ENCODE measurements at regions not wholly inside any gene's neighbourhood (a gene's known extent, or its start where the extent isn't known, plus 50 kb on each side); places are given as distances from the start of the nearest gene placed in this dataset.

DNA sequence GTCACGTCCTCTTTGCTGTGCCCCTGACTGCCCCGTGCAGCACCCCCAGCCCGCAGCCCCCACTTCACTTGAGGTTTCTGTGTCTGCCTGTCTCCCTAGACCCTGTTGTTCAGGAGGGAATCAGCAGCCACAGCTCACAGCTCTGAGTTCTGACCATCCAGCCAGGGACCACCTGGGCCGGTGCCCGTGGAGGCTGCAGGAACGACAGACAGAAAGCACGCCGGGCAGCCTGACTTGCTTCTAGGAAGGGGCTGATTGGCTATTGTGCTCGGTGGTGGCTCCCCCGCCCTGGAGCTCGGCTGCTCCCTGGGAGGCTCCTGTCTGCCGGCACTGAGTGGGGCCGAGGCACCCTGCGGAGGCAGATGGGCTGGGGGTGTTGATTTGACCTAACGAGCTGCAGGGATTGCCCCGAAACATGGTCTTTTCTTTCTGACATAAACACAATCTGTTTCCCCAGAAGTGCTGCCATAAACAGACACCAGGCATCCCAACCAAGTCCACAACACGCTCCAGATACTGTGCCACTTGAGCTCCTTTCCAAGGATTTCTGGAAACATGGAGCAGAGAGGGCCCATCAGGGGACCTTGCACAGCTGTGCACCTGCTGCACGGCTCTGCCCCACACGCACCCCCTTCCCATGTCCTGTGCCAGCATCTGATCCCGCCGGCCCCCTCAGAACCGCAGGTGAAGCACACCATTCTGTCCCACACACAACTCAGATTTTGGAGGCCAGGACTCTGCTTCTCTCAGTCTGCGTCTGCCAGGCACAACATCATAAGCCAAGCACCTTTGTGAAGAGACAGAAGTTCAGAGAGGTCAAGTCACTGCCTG is 855.9 kb downstream of the TBC1D22A start:
- no peaks in the 10 kb centered on the region for H3K79me2 ChIP-seq (ENCODE audit: control insufficient read depth, low read length)
- no peaks in the 10 kb centered on the region for H3F3A ChIP-seq (ENCODE audit: control insufficient read depth, insufficient read depth)
- no peaks in the 10 kb centered on the region for H3K36me3 ChIP-seq (ENCODE audit: control insufficient read depth, low read length)
- no peaks in the 10 kb centered on the region for H3K9me3 ChIP-seq (ENCODE audit: control insufficient read depth, insufficient read depth, low read length)
- H3K4me1 ChIP-seq (ENCODE audit: control insufficient read depth, low read length): no peaks in the 10 kb centered on the region
- TF ChIP-seq, protein P1, sequence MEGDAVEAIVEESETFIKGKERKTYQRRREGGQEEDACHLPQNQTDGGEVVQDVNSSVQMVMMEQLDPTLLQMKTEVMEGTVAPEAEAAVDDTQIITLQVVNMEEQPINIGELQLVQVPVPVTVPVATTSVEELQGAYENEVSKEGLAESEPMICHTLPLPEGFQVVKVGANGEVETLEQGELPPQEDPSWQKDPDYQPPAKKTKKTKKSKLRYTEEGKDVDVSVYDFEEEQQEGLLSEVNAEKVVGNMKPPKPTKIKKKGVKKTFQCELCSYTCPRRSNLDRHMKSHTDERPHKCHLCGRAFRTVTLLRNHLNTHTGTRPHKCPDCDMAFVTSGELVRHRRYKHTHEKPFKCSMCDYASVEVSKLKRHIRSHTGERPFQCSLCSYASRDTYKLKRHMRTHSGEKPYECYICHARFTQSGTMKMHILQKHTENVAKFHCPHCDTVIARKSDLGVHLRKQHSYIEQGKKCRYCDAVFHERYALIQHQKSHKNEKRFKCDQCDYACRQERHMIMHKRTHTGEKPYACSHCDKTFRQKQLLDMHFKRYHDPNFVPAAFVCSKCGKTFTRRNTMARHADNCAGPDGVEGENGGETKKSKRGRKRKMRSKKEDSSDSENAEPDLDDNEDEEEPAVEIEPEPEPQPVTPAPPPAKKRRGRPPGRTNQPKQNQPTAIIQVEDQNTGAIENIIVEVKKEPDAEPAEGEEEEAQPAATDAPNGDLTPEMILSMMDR (IDR thresholded peaks at IDR 0.05; ENCODE audit: low read depth, low read length, poor library complexity, severe bottlenecking): no peak
- no peak for TF ChIP-seq EZH2phosphoT487 (IDR thresholded peaks at IDR 0.05; ENCODE audit: borderline replicate concordance, low read length)
- H3K9me2 ChIP-seq (replicated peaks; ENCODE audit: control insufficient read depth, low read length): no peaks in the 10 kb centered on the region
- H4K20me1 ChIP-seq (ENCODE audit: control insufficient read depth, insufficient read depth, low read depth, low read length): no peaks in the 10 kb centered on the region
- no peak overlapping the region for H3K4me2 ChIP-seq (ENCODE audit: low read length)
- H3K4me3 ChIP-seq (ENCODE audit: low read length): no peak overlapping the region
- no peak overlapping the region for H3K27ac ChIP-seq (ENCODE audit: low read depth, low read length)
- H3K27me3 ChIP-seq (ENCODE audit: control insufficient read depth, low read length): no peaks in the 10 kb centered on the region

DNA sequence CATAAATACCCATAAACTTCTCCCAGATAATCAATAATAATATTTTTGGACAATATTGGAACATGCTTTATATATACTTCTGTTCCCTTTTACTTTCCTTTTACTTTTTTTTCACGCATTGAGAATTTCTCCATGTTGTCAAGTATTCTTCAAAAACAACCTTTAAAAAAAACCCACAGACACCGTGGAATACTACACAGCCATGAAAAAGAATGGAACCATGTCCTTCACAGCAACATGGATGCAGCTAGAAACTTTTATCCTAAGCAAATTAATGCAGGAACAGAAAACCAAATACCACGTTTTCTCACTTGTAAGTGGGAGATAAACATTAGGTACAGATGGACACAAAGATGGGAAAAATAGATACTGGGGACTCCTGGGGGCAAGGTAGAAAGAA is 854.7 kb downstream of the TBC1D22A start:
- H3F3A ChIP-seq (ENCODE audit: control insufficient read depth, insufficient read depth): no peaks in the 10 kb centered on the region
- H3K36me3 ChIP-seq (ENCODE audit: control insufficient read depth, low read length): no peaks in the 10 kb centered on the region

DNA sequence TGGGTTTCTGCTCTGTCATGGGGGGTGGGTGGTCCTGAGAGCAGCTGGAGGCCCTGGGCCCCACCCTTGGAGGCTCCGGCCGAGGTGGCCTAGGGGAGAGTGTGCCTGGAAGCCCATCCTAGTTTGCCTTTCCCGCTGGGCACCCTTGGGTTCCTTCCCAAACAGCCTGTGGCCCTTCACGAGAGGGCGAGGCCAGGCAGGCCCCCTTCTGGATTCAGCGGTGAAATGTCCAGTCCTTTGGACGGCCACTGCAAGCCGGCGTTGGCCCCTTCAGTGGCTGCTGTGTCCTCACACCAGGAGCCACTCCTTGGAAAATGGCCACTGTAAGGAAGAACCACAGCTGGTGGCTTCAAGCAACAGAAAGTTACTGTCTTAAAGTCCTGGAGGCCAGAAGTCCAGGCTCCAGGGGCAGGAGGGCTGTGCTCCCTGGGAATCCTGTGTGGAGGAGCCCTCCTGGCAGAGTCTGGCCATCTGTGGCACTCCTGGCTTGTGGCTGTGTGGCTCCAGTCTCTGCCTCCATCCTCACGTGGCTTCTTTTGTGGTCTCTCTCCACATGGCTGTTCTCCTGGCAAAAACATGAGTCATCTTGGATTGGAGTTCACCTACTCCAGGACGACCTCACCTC is 854.1 kb downstream of the TBC1D22A start:
- H3F3A ChIP-seq (ENCODE audit: control insufficient read depth, insufficient read depth): no peaks in the 10 kb centered on the region
- H3K4me1 ChIP-seq (ENCODE audit: control insufficient read depth, low read length): no peaks in the 10 kb centered on the region
- no peaks in the 10 kb centered on the region for H3K27me3 ChIP-seq (ENCODE audit: control insufficient read depth, low read length)
- no peaks in the 10 kb centered on the region for H3K9me2 ChIP-seq (replicated peaks; ENCODE audit: control insufficient read depth, low read length)
- H3K4me2 ChIP-seq (ENCODE audit: low read length): no peak overlapping the region
- H3K4me3 ChIP-seq (ENCODE audit: low read length): no peak overlapping the region
- H4K20me1 ChIP-seq (ENCODE audit: control insufficient read depth, insufficient read depth, low read depth, low read length): no peaks in the 10 kb centered on the region
- no peaks in the 10 kb centered on the region for H3K9me3 ChIP-seq (ENCODE audit: control insufficient read depth, insufficient read depth, low read length)
- H3K79me2 ChIP-seq (ENCODE audit: control insufficient read depth, low read length): no peaks in the 10 kb centered on the region
- H3K27ac ChIP-seq (ENCODE audit: low read depth, low read length): no peak overlapping the region
- TF ChIP-seq, protein P1 (IDR thresholded peaks at IDR 0.05; ENCODE audit: low read depth, low read length, poor library complexity, severe bottlenecking): no peak
- TF ChIP-seq EZH2phosphoT487 (IDR thresholded peaks at IDR 0.05; ENCODE audit: borderline replicate concordance, low read length): no peak
- H3K36me3 ChIP-seq (ENCODE audit: control insufficient read depth, low read length): no peaks in the 10 kb centered on the region

More for the DNA sequence above, 854.7 kb downstream of the TBC1D22A start:
- Histone ChIP-seq H3K4me2 (ENCODE audit: low read length) (no peak overlapping the region), H3K4me1 (ENCODE audit: control insufficient read depth, low read length) (no peaks in the 10 kb centered on the region), H3K9me3 (ENCODE audit: control insufficient read depth, insufficient read depth, low read length) (no peaks in the 10 kb centered on the region), H3K9me2 (replicated peaks; ENCODE audit: control insufficient read depth, low read length) (no peaks in the 10 kb centered on the region), H3K27me3 (ENCODE audit: control insufficient read depth, low read length) (no peaks in the 10 kb centered on the region), H3K4me3 (ENCODE audit: low read length) (no peak overlapping the region), H3K27ac (ENCODE audit: low read depth, low read length) (no peak overlapping the region), H3K79me2 (ENCODE audit: control insufficient read depth, low read length) (no peaks in the 10 kb centered on the region), H4K20me1 (ENCODE audit: control insufficient read depth, insufficient read depth, low read depth, low read length) (no peaks in the 10 kb centered on the region)
- TF ChIP-seq, protein P1 (IDR thresholded peaks at IDR 0.05; ENCODE audit: low read depth, low read length, poor library complexity, severe bottlenecking): no peak
- no peak for TF ChIP-seq EZH2phosphoT487 (IDR thresholded peaks at IDR 0.05; ENCODE audit: borderline replicate concordance, low read length)
